CD14-positive monocyte (primary cell): ENCODE measurements at regions not wholly inside any gene's neighbourhood (a gene's known extent, or its start where the extent isn't known, plus 50 kb on each side); places are given as distances from the start of the nearest gene placed in this dataset.
A peak's percentile ranks its signal among the peaks of the same experiment; 100 is the strongest.

Experiments
- DNase-seq, 3 donors: peaks; one replicate each; pipeline ENCODE4 v3.0.0-alpha.2; 2011 to 2022
- H2AFZ ChIP-seq: 2 replicates; pipeline ENCODE4 v1.6.0; 2012; ENCODE audit warnings: mild to moderate bottlenecking, low read depth, low read length, inconsistent platforms; ENCODE audit not compliant: insufficient read depth, poor library complexity, severe bottlenecking
- H3K27ac ChIP-seq, 2 donors: 1 replicate in 1 of 2; 2 replicates in 1 of 2; pipeline ENCODE4 v1.5.1; 2012 to 2013; ENCODE audit warnings: low read length in 2 of 2, control low read depth in 1 of 2, inconsistent platforms in 1 of 2, low read depth in 1 of 2, mild to moderate bottlenecking in 1 of 2
- H3K27me3 ChIP-seq, 2 donors: one replicate each; pipeline versions ENCODE4 v1.6.0 to v1.6.1; 2011 to 2013; ENCODE audit warnings: low read length in 2 of 2; ENCODE audit not compliant: control insufficient read depth in 2 of 2, insufficient read depth in 2 of 2
- H3K36me3 ChIP-seq, 2 donors: replicated peaks in 1 of 2; 1 replicate in 1 of 2; 2 replicates in 1 of 2; pipeline versions ENCODE4 v1.5.1 to v1.6.1; 2012 to 2013; ENCODE audit warnings: low read length in 2 of 2, control low read depth in 1 of 2, inconsistent platforms in 1 of 2, mild to moderate bottlenecking in 1 of 2; ENCODE audit not compliant: insufficient read depth in 2 of 2, control insufficient read depth in 1 of 2
- H3K4me1 ChIP-seq, 2 donors: 1 replicate in 1 of 2; 2 replicates in 1 of 2; pipeline versions ENCODE4 v1.5.1 to v1.6.1; 2012 to 2013; ENCODE audit warnings: low read length in 2 of 2, control low read depth in 1 of 2, inconsistent platforms in 1 of 2, mild to moderate bottlenecking in 1 of 2, moderate library complexity in 1 of 2; ENCODE audit not compliant: insufficient read depth in 2 of 2, control insufficient read depth in 1 of 2
- H3K4me2 ChIP-seq: replicated peaks from 2 replicates; pipeline ENCODE3; 2012; ENCODE audit warnings: low read length, moderate library complexity, mild to moderate bottlenecking; ENCODE audit not compliant: poor library complexity, severe bottlenecking; ENCODE audit errors: extremely low read depth
- H3K4me3 ChIP-seq, 3 experiments: fragments of 200-600 bp in 1 of 3; sonication (generic) in 1 of 3; replicated peaks in 1 of 3; 1 replicate in 2 of 3; 2 replicates in 1 of 3; pipeline ENCODE4 v1.5.1; 2011 to 2013; ENCODE audit warnings: low read length in 3 of 3, mild to moderate bottlenecking in 3 of 3, control low read depth in 2 of 3, low read depth in 2 of 3, inconsistent platforms in 1 of 3, moderate library complexity in 1 of 3
- H3K79me2 ChIP-seq: 2 replicates; pipeline ENCODE4 v1.6.0; 2012; ENCODE audit warnings: mild to moderate bottlenecking, control low read depth, inconsistent platforms, low read length, moderate library complexity; ENCODE audit not compliant: insufficient read depth
- H3K9ac ChIP-seq: 2 replicates; pipeline ENCODE4 v1.6.0; 2017; ENCODE audit warnings: low read length, mild to moderate bottlenecking; ENCODE audit not compliant: insufficient read depth, poor library complexity, severe bottlenecking
- H3K9me3 ChIP-seq, 2 donors: replicated peaks in 1 of 2; 1 replicate in 1 of 2; 2 replicates in 1 of 2; pipeline versions ENCODE4 v1.5.1 to v1.6.1; 2012 to 2013; ENCODE audit warnings: low read length in 2 of 2, control low read depth in 1 of 2; ENCODE audit not compliant: control insufficient read depth in 1 of 2, insufficient read depth in 1 of 2
- H4K20me1 ChIP-seq: 2 replicates; pipeline ENCODE4 v1.6.0; 2012; ENCODE audit warnings: mild to moderate bottlenecking, low read length, control low read depth, moderate library complexity; ENCODE audit not compliant: insufficient read depth
- H3K27ac Mint-ChIP-seq, 7 donors: one replicate each; pipeline ENCODE4 v1.8.0; 2020; ENCODE audit warnings: mild to moderate bottlenecking in 7 of 7, mixed read lengths in 7 of 7, moderate library complexity in 6 of 7, inconsistent platforms in 2 of 7
- H3K27me3 Mint-ChIP-seq, 3 donors: one replicate each; pipeline ENCODE4 v1.8.0; 2021 to 2022; ENCODE audit warnings: low read depth in 3 of 3, mild to moderate bottlenecking in 3 of 3, mixed read lengths in 3 of 3, moderate library complexity in 3 of 3, inconsistent platforms in 1 of 3
- H3K36me3 Mint-ChIP-seq, 2 donors: one replicate each; pipeline ENCODE4 v1.8.0; 2020; ENCODE audit warnings: mixed read lengths in 2 of 2, inconsistent platforms in 1 of 2, mild to moderate bottlenecking in 1 of 2
- H3K4me1 Mint-ChIP-seq: one replicate; pipeline ENCODE4 v1.8.0; 2020; ENCODE audit warnings: mild to moderate bottlenecking, mixed read lengths
- H3K4me3 Mint-ChIP-seq, 2 donors: one replicate each; pipeline ENCODE4 v1.8.0; 2020; ENCODE audit warnings: mild to moderate bottlenecking in 2 of 2, mixed read lengths in 2 of 2, moderate library complexity in 1 of 2
- H3K9me3 Mint-ChIP-seq, 7 donors: one replicate each; pipeline ENCODE4 v1.8.0; 2020 to 2022; ENCODE audit warnings: mixed read lengths in 7 of 7, mild to moderate bottlenecking in 6 of 7, moderate library complexity in 6 of 7, inconsistent platforms in 2 of 7
- CTCF ChIP-seq: fragments of 200-600 bp; IDR thresholded peaks from one replicate; pipeline ENCODE4 v1.8.0; 2022; ENCODE audit warnings: antibody characterized with exemption, mild to moderate bottlenecking
- WGBS: methylation state at CpG from one replicate; pipeline ENCODE4 v1.1.5; 2013; ENCODE audit warnings: missing lambda C conversion rate; ENCODE audit not compliant: insufficient coverage; 5-methylcytosine and 5-hydroxymethylcytosine counted together
- intact Hi-C, 2 donors: fragments of 100-400 bp; cut with micrococcal nuclease; formaldehyde crosslinking; loops; one replicate each; pipeline versions ENCODE4 v1.15.0 to v1.15.1; 2023

- no peak for TF ChIP-seq CTCF
- Mint-ChIP-seq H3K36me3 (peaks cover 0 to 1% of the 10 kb centered on the region in 2 donors), H3K27ac (peak overlapping the region in 2 of 7 donors; percentile 10 to 14), H3K4me1 (peaks cover 53% of the 10 kb centered on the region), H3K4me3 (no peak overlapping the region), H3K27me3 (peaks cover 2 to 4% (median 2%) of the 10 kb centered on the region in 3 donors), H3K9me3 (peaks cover 0 to 4% (median 0%) of the 10 kb centered on the region in 7 donors)
- DNase-seq = no peak
- Histone ChIP-seq H3K36me3 (no peaks in the 10 kb centered on the region), H3K4me1 (peaks cover 36 to 46% of the 10 kb centered on the region in 2 donors), H3K27me3 (no peaks in the 10 kb centered on the region), H3K9ac (no peak overlapping the region), H3K9me3 (no peaks in the 10 kb centered on the region), H3K4me2 (no peak overlapping the region), H3K27ac (no peak overlapping the region), H3K79me2 (no peaks in the 10 kb centered on the region), H3K4me3 (no peak overlapping the region), H2AFZ (no peak overlapping the region), H4K20me1 (no peaks in the 10 kb centered on the region)
- intact Hi-C loops = no loop called here
- WGBS = 98% methylated on average over 5 of the region's 6 CpGs
Observed at GRCh38 chr18:10317864-10318690, 136.4 kb upstream of the APCDD1 start.

- DNase-seq = no peak
- no peaks in the 10 kb centered on the region for H3K79me2 ChIP-seq
- Mint-ChIP-seq H3K4me1 (peaks cover 53% of the 10 kb centered on the region), H3K4me3 (no peak overlapping the region), H3K9me3 (peaks cover 0 to 4% (median 0%) of the 10 kb centered on the region in 7 donors), H3K27me3 (peaks cover 2 to 4% (median 2%) of the 10 kb centered on the region in 3 donors), H3K27ac (peak overlapping the region in 1 of 7 donors; percentile 14), H3K36me3 (peaks cover 0 to 1% of the 10 kb centered on the region in 2 donors)
- TF ChIP-seq CTCF = no peak
- 0% methylated on average over 1 of the region's 3 CpGs for WGBS
- no peaks in the 10 kb centered on the region for H3K36me3 ChIP-seq
- H3K27me3 ChIP-seq = no peaks in the 10 kb centered on the region
- H2AFZ ChIP-seq = no peak overlapping the region
- no peak overlapping the region for H3K4me3 ChIP-seq
- H3K4me1 ChIP-seq = peaks cover 36 to 46% of the 10 kb centered on the region in 2 donors
- no peak overlapping the region for H3K9ac ChIP-seq
- no peaks in the 10 kb centered on the region for H3K9me3 ChIP-seq
- no peak overlapping the region for H3K27ac ChIP-seq
- intact Hi-C loops = no loop called here
- H3K4me2 ChIP-seq = no peak overlapping the region
- no peaks in the 10 kb centered on the region for H4K20me1 ChIP-seq
Observed at GRCh38 chr18:10318691-10318970, 135.8 kb upstream of the APCDD1 start.
